ENCODE measurements at regions not wholly inside any gene's neighbourhood (a gene's known extent, or its start where the extent isn't known, plus 50 kb on each side); places are given as distances from the start of the nearest gene placed in this dataset.
"Not testable (repeated sequence)": the region's sequence is repeated elsewhere in the genome, so short reads cannot be mapped to it uniquely, and the experiment has no call there.

- TF ChIP-seq ZNF816 (CRISPR knock-in tag; IDR thresholded peaks at IDR 0.05; ENCODE audit: borderline replicate concordance) (no peak), KDM2A (CRISPR knock-in tag; IDR thresholded peaks at IDR 0.05; ENCODE audit: borderline replicate concordance, low read depth) (no peak), ZNF33B (CRISPR knock-in tag; IDR thresholded peaks at IDR 0.05) (no peak), BORCS8-MEF2B (CRISPR knock-in tag; IDR thresholded peaks at IDR 0.05) (no peak)
Measured at GRCh38 chrX:150213481-150214030, 149.6 kb upstream of the MAMLD1 start (continued).

- WGBS (ENCODE audit: low lambda C conversion rate): no CpG with 5 or more reads among the region's 4 CpGs
- H3K9me3 ChIP-seq (ENCODE audit: low read length); ATAC-seq; FAIRE-seq; H3K79me2 ChIP-seq (ENCODE audit: insufficient read depth, low read length); H3K4me3 ChIP-seq (replicated peaks in 1 of 3; ENCODE audit: insufficient read depth in 1 of 3, low read depth in 2 of 3, low read length in 3 of 3); H3K36me3 ChIP-seq (replicated peaks in 1 of 2; ENCODE audit: control insufficient read depth in 1 of 2, insufficient read depth in 2 of 2, low read length in 2 of 2); DNase-seq (ENCODE audit: low spot score); H4K20me1 ChIP-seq (ENCODE audit: insufficient read depth, low read length); CTCF ChIA-PET (ENCODE audit: low intra/inter-chr PET ratio, low total read pairs); intact Hi-C loops (cut with micrococcal nuclease; ENCODE audit: unreplicated experiment); H3K9ac ChIP-seq (ENCODE audit: insufficient read depth, low read depth, low read length); H3K27me3 ChIP-seq (ENCODE audit: control insufficient read depth in 1 of 2, insufficient read depth in 2 of 2, low read length in 2 of 2); H2AFZ ChIP-seq (ENCODE audit: low read length); H3K4me1 ChIP-seq (ENCODE audit: insufficient read depth, low read length); in situ Hi-C loops (cut with HindIII; ENCODE audit: extremely low pct_ligation_motif_present, low pct_unique_long_range_greater_than_20kb); H3K27ac ChIP-seq (ENCODE audit: extremely low read length, insufficient read depth, low read length); H3K4me2 ChIP-seq (ENCODE audit: low read depth, low read length); POLR2A ChIA-PET; BruUV-seq (replicated peaks): not testable (repeated sequence)
Measured at GRCh38 chrX:150216000-150216399, 147.1 kb upstream of the MAMLD1 start.

GRCh38 chrX:150216716-150217115 is 146.4 kb upstream of the MAMLD1 start:
- Histone ChIP-seq H3K4me1 (ENCODE audit: insufficient read depth, low read length) (no peaks in the 10 kb centered on the region), H3K9ac (ENCODE audit: insufficient read depth, low read depth, low read length) (no peak overlapping the region), H3K27ac (ENCODE audit: extremely low read length, insufficient read depth, low read length) (no peak overlapping the region), H3K36me3 (replicated peaks in 1 of 2; ENCODE audit: control insufficient read depth in 1 of 2, insufficient read depth in 2 of 2, low read length in 2 of 2) (no peaks in the 10 kb centered on the region), H3K4me2 (ENCODE audit: low read depth, low read length) (no peak overlapping the region), H3K27me3 (ENCODE audit: control insufficient read depth in 1 of 2, insufficient read depth in 2 of 2, low read length in 2 of 2) (no peaks in the 10 kb centered on the region), H3K79me2 (ENCODE audit: insufficient read depth, low read length) (no peaks in the 10 kb centered on the region), H3K9me3 (ENCODE audit: low read length) (no peaks in the 10 kb centered on the region), H2AFZ (ENCODE audit: low read length) (no peak overlapping the region), H3K4me3 (replicated peaks in 1 of 3; ENCODE audit: insufficient read depth in 1 of 3, low read depth in 2 of 3, low read length in 3 of 3) (no peak overlapping the region), H4K20me1 (ENCODE audit: insufficient read depth, low read length) (no peaks in the 10 kb centered on the region)
- ChIA-PET CTCF (ENCODE audit: low intra/inter-chr PET ratio, low total read pairs) (no interaction called here), POLR2A (no interaction called here)
- in situ Hi-C loops (cut with HindIII; ENCODE audit: extremely low pct_ligation_motif_present, low pct_unique_long_range_greater_than_20kb) (no loop called here), intact Hi-C loops (cut with micrococcal nuclease; ENCODE audit: unreplicated experiment) (no loop called here)
- no peak for TF ChIP-seq ZNF879 (CRISPR knock-in tag; IDR thresholded peaks at IDR 0.05)
- no peak for TF ChIP-seq ZNF431 (CRISPR knock-in tag; IDR thresholded peaks at IDR 0.05; ENCODE audit: borderline replicate concordance, low read depth)
- TF ChIP-seq CHD4 (IDR thresholded peaks at IDR 0.05; ENCODE audit: borderline replicate concordance, low read length): no peak
- TF ChIP-seq RBM22 (optimal IDR thresholded peaks at IDR 0.05; ENCODE audit: low read length): no peak
- no peak for TF ChIP-seq DDIT3 (CRISPR knock-in tag; IDR thresholded peaks at IDR 0.05)
- ATAC-seq (no peak), FAIRE-seq (no peak), DNase-seq (ENCODE audit: low spot score) (no peak)
- 0% methylated on average over 2 of the region's 6 CpGs for WGBS (ENCODE audit: low lambda C conversion rate)
- no TSS peak for BruUV-seq (replicated peaks)

Measured in HepG2 (cell line).